ENCODE measurements at regions not wholly inside any gene's neighbourhood (a gene's known extent, or its start where the extent isn't known, plus 50 kb on each side); places are given as distances from the start of the nearest gene placed in this dataset.
A peak's percentile ranks its signal among the peaks of the same experiment; 100 is the strongest.
"Not testable (repeated sequence)": the region's sequence is repeated elsewhere in the genome, so short reads cannot be mapped to it uniquely, and the experiment has no call there.

- no peak for DNase-seq
Measured at GRCh38 chr3:159731254-159731653, 257.4 kb upstream of the IL12A start.

DNA sequence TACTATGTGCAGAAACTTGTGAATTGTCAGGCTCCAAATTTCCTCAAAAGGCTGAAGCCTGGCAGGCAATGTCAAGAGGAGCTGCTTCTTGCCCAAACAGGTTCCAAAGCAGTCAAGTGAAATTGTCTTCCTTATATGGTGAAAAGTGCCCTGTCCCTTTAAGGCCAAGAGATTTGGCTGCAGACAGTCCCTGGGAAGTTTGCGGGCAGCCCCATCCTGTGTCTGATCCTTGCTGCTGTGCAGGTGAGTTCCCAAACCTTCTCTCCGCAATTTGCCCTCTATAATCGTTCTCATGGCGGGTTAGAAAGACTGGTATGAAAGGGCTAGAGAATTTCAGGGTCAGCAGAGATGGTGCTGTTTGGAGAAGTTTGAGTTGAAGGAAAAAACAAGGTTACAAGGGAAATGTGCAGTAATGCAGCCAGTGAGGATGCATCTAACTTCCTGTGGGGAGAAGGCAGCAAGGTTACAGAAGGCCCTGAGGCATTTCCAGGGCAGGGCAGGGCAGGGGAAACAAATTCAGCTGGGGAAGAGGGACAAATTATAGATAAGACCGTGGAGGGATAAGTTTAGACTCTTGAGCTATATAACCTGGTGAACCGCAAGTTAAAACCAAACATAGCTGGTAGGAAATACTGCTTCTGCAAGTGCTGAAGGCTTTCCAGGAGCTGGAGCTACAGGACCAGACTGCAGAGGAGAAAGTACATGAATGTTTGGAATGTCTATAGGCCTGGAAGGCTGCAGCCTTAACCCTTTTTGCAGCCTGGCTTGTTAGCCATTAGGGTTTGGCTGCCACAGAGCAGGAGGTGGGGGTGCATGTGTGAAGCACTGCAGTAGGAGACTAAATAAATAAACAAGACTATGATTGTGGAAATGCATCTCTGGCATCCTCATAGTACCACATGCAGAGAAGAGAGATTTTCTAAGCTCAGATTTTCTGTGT is 256.2 kb upstream of the IL12A start:
- DNase-seq, result no peak

DNA sequence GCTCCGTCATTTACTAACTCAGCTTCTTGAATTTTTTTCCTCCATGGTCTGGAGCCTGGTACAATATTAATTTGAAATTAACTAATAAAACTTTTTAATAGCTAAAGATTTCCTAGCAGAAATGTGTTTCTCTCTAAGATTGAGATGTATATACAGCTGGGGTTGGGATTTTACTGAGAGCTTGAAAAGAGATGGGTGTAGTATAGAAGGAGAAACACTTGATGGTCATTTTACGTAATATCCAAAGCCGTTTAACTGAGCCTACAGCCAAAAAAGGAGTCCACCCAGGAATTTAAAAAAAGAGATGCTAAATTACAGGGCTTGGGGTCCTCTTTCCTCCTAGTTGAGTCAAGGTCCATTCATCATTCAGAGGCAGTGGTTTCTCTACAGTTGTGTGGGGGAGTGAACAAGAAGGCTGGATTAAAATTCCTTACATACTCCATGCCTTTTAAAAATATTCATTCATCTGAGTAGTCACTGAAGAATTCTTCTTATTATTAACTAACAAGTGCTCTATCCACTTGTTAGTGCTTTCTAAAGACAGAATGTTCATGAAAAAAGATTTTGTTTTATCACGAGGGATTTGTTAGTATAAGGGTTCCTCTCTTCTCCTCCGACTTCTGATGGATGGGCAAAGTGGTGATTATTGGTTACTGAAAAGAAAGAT is 255.3 kb upstream of the IL12A start:
- no peak for DNase-seq

DNA sequence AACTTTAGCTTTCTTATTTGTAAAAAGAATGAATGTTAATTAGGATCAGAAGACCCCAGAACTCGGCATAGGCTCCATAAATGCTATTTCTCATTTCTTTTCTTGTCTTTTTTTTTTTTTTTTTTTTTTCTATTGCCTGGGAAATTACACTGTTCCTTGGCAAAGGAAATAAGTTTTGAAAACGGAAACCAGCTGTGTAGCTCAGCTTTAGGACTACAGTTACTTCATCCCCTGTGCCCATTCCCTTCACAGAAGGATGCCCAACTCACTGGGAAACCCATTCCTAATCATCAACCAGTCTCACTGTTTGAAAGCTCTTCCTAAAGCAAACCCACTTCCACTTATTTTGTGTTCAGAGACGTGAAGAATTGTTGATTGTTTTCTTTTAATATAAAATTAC is 254.0 kb upstream of the IL12A start:
- DNase-seq, result no peak

DNA sequence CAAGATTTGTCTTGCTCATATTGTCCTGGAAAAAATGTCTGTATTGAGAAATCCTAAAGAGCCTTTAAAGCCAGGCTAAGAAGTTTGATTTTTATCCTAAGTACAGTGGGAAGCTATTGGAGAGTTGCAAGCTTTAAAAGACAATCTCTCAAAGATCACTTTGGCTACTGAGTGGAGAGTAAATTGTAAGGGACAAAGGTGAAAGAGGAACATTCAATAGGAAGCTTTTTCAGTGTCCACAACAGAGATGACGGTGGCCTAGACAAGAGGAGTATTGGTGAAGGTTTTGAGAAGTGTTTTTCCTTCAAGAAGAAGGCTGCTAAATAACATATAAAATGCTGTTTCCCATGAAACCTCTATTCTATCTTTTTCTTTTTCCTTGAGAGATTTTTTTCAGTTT is 249.5 kb upstream of the IL12A start:
- DNase-seq, result no peak

GRCh38 chr3:159739969-159740368 is 248.7 kb upstream of the IL12A start:
- DNase-seq, result no peak

GRCh38 chr3:159741281-159741680 is 247.4 kb upstream of the IL12A start:
- DNase-seq, result no peak

GRCh38 chr3:159748425-159748824 is 240.2 kb upstream of the IL12A start:
- DNase-seq, result no peak

GRCh38 chr3:159749406-159749805 is 239.2 kb upstream of the IL12A start:
- DNase-seq, result peak; percentile 62

DNA sequence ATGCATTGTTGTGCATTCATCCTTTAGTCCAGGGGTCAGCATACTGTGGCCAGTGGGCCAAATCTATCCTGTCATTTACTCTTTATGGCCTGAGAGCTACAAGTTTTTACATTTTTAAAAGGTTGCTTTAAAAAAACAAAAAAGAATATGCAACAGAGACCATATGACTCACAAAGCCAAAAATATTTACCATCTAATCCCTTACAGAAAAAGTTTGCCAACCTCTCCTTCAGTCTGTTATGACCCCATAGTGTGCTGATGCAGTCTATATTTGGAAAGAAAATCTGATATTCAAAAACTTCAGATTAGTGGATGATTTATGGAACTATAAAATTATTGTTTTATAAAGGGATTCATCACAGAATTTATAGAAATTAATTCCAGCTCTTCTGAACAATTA is 237.5 kb upstream of the IL12A start:
- no peak for DNase-seq

DNA sequence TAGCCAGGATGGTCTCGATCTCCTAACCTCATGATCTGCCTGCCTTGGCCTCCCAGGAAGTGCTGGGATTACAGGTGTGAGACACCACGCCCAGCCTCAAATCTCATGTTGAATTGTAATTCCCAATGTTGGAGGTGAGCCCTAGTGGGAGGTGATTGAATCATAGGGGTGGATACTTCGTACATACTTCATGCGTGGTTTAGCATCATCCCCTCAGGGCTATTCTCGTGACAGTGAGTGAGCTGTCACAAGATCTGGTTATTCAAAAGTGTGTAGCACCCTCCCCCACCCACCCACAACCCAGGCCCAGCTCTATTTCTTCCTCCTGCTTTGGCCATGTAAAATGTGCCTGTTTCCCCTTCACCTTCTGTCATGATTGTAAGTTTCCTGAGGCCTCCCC is 236.9 kb upstream of the IL12A start:
- DNase-seq, result no peak

DNA sequence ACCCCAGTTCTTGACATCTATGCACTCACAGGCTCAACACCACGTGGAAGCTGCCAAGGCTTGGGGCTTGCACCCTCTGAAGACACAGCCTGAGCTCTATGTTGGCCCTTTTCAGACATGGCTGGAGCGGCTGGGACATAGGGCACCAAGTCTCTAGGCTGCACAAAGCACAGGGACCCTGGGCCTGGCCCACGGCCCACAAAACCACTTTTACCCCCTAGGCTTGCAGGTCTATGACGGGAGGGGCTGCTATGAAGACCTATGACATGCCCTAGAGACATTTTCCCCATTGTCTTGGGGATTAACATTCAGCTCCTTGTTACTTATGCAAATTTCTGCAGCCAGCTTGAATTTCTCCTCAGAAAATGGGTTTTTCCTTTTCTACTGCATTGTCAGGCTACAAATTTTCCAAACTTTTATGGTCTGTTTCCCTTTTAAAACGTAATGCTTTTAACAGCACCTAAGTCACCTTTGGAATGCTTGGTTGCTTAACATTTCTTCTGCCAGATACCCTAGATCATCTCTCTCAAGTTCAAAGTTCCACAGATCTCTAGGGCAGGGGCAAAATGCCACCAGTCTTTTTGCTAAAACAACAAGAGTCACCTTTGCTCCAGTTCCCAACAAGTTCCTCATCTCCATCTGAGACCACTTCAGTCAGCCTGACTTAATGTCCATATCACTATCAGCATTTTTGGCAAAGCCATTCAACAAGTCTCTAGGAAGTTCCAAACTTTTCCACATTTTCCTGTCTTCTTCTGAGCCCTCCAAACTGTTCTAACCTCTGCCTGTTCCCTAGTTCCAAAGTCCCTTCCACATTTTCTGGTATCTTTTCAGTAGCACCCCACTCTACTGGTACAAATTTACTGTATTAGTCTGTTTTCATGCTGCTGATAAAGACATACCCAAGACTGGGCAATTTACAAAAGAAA is 232.1 kb upstream of the IL12A start:
- DNase-seq, result not testable (repeated sequence)

DNA sequence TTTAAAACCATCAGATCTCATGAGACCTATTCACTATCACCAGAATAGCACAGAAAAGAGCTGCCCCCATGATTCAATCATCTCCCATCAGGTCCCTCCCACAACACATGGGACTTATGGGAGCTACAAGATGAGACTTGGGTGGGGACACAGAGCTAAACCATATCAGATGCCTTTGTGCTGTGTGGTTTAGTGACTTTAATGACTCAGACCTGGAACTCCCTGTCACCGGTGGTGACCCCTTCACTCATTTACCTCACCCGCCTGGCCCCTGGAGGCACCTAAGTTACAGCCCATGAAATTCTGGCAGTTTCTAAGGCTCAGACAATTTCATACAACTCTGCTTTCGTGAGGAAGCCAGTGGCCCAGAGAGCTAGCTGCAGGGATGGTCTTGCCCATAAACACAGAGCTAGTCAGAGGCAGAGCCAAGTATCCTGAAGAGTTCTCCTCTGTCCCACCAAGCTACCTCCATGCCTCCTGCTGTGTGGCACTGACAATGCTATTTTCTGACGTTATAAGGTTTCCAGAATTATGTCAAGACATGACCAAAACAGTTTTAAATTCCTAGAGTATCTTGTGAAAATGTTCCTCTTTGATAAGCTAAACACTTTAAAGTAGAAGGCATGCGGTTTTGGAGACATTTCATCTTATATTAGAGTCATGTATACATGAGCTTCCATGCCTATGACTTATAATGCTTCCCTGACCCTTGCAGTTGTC is 231.1 kb upstream of the IL12A start:
- DNase-seq, result no peak

GRCh38 chr3:159760046-159760445 is 228.6 kb upstream of the IL12A start:
- DNase-seq, result no peak

GRCh38 chr3:159761369-159761768 is 227.3 kb upstream of the IL12A start:
- DNase-seq, result no peak

DNA sequence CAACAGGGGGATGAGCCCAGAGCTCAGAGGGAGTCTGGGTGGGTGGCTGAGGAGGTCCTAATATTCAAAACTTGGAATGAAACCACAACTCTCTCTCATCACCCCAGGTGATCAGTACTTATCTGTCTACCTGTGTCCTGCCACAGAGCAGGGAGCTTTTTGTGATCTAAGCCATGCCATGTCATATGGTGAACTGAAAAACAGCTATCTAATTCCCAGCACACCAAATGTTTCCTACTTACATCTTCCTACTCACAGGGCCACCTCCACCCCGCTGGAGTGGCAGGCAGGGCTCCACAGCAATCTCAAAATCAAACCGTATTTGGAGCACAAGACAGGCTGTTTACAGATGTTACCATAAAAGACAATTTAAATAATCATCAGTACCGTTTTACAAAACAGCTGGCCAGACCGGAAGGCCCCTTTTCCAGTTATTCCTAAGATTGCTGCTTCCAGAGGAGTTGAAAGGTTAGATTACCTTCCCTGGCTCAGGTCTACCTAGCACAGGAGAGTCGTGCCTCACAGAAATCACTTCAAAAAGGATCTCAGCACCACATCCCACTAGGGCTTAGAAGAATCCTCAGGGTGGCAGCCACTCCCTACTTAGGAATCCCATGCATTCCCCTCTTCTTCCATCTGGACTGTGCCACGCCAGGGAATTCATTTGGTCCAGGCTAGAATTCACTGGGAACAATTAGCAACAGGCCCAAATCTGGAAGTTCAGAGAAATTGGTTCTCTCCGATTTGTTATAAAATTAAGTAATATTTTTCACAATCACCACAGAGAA is 226.6 kb upstream of the IL12A start:
- no peak for DNase-seq

DNA sequence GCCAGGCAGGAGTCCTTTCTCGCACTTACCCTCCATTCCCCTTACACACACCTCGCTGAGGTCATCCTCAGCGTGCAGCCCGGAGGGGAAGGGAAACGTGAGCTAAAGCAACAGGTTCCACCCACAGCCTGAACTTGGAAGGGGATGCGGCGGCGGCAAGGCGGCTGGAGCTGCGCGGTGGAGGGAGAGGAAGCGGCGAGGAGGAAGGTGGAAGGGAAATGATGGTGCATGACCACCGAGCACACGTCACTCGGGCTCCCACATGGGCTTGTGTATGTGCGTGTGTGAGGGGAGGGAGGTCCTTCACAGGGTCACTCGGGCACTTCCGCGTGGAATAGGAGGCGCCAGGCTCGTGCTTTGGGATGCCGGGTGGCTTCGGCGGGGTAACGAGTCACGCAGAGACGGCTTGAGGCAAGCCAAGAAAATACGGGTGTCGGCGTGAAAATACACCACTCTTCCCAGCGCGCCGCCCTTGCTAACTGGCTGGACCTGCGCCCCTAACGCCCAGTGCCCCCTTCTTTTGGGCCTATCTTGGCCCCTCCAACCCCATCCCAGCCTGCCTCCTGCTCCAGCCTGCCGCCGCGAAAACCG is 225.5 kb upstream of the IL12A start:
- peak; percentile 64 for DNase-seq

GRCh38 chr3:159763602-159764489 is 224.8 kb upstream of the IL12A start:
- DNase-seq, result peak; percentile 79

- DNase-seq, result no peak
Measured at GRCh38 chr3:159764490-159765029, 224.1 kb upstream of the IL12A start.

Data from left kidney (tissue), 1 donor.